ENCODE measurements at regions not wholly inside any gene's neighbourhood (a gene's known extent, or its start where the extent isn't known, plus 50 kb on each side); places are given as distances from the start of the nearest gene placed in this dataset.
"Not testable (repeated sequence)": the region's sequence is repeated elsewhere in the genome, so short reads cannot be mapped to it uniquely, and the experiment has no call there.

GRCh38 chr10:9009505-9009904, 955.0 kb downstream of the GATA3 start:
- no peak for DNase-seq

- DNase-seq = no peak
Measured at GRCh38 chr10:9010093-9010492, 955.6 kb downstream of the GATA3 start.

GRCh38 chr10:9010931-9011670, 956.6 kb downstream of the GATA3 start:
- DNase-seq = no peak

- peak; percentile 44 for DNase-seq
Measured at GRCh38 chr10:9012312-9012711, 957.8 kb downstream of the GATA3 start.

GRCh38 chr10:9015005-9015404, 960.5 kb downstream of the GATA3 start:
- no peak for DNase-seq

- no peak for DNase-seq
Measured at GRCh38 chr10:9015447-9015846, 961.0 kb downstream of the GATA3 start.

GRCh38 chr10:9016930-9017329, 962.4 kb downstream of the GATA3 start:
- no peak for DNase-seq

GRCh38 chr10:9018195-9019173, 964.0 kb downstream of the GATA3 start:
- no peak for DNase-seq

- DNase-seq = no peak
Measured at GRCh38 chr10:9023206-9023605, 968.7 kb downstream of the GATA3 start.

GRCh38 chr10:9024210-9024609, 969.7 kb downstream of the GATA3 start:
- DNase-seq = no peak

- no peak for DNase-seq
Measured at GRCh38 chr10:9028231-9028630, 973.7 kb downstream of the GATA3 start.

- no peak for DNase-seq
Measured at GRCh38 chr10:9035355-9035754, 980.9 kb downstream of the GATA3 start.

- no peak for DNase-seq
Measured at GRCh38 chr10:9036711-9037204, 982.3 kb downstream of the GATA3 start.

GRCh38 chr10:9038146-9038714, 983.7 kb downstream of the GATA3 start:
- DNase-seq = no peak

- DNase-seq = no peak
Measured at GRCh38 chr10:9043466-9043865, 989.0 kb downstream of the GATA3 start.

- no peak for DNase-seq
Measured at GRCh38 chr10:9045311-9045710, 990.8 kb downstream of the GATA3 start.

- DNase-seq = no peak
Measured at GRCh38 chr10:9051328-9051974, 997.0 kb downstream of the GATA3 start.

- DNase-seq = no peak
Measured at GRCh38 chr10:9052767-9053166, 998.3 kb downstream of the GATA3 start.

- no peak for DNase-seq
Measured at GRCh38 chr10:9056521-9056920, 1002.0 kb downstream of the GATA3 start.

- DNase-seq = not testable (repeated sequence)
Measured at GRCh38 chr10:9057293-9057692, 1002.8 kb downstream of the GATA3 start.

- DNase-seq = no peak
Measured at GRCh38 chr10:9060314-9060713, 1005.8 kb downstream of the GATA3 start.

GRCh38 chr10:9061871-9062270, 1007.4 kb downstream of the GATA3 start:
- no peak for DNase-seq

- DNase-seq = no peak
Measured at GRCh38 chr10:9066152-9066551, 1011.7 kb downstream of the GATA3 start.

All from fibroblast of skin of scalp (primary cell).